Stimulated activated CD4-positive, alpha-beta T cell treated with anti-CD3 and anti-CD28 coated beads, Interleukin-1b, Interleukin-23, amount 100 ng/mL, for 48 hours (primary cell): ENCODE measurements at regions not wholly inside any gene's neighbourhood (a gene's known extent, or its start where the extent isn't known, plus 50 kb on each side); places are given as distances from the start of the nearest gene placed in this dataset.

ENCODE experiments used
- DNase-seq: peaks from one replicate; pipeline ENCODE4 v3.0.0-alpha.2; 2020

DNA sequence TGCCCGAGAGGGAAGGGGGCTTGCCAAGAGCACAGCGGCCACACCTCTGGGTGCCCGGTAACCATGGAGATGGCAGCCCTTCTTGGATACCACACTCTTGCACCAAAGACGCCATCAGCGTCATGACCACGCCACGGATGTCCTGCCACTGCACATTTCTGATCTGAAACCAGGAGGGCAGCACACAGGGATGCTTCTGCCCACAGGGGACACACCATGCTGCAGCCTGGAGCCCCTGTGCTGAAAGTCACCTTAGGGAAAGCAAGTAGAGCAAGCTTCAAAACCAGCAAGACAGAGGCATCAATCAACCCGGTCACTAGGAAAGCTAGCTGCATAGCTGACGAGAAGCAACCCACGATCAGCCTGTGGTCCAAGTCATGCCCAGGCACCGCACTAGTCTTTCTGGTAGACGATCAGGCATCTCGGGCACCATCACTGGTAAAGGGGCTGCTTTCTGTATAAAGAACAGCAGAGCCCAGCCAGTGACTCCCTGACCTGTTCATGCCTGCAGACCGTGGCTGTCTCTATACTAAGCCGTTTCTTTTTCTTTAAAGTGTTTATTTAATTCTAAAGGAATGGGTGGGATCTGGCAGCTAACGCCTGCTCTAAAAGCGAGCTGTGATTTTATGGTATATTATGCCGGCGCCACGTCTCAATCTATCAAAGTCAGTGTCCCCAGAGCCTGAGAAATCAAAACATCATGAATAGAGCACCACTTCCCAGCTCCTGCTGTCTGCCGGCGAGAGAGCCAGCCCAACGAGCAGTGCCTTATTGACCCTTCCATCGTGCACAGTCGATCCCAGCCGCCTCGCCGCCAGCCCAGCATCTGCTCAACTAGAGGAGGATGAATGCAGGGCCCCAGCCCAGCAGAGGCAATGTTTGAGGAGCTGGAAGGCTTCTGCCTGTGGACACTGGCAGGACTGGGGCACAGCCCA is 244.7 kb downstream of the RBFOX3 start:
- no peak for DNase-seq

DNA sequence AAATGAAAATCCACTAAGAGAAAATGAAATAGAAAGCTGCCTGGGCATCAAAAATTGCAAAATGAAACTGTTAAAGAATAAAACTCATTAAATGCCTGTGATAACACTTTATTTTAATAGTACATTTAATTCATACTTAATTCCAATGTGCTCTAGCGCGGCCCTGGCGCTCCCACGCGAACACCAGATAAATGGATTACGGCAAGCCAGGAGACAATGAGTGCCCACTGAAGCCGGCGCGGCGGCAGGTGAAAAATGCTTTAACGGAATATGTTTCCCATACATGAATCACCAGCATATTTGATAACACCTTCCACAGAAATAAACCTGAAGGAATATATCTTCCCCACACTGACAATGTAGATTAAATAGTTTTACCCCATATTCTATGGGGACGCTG is 245.5 kb downstream of the RBFOX3 start:
- DNase-seq = no peak

DNA sequence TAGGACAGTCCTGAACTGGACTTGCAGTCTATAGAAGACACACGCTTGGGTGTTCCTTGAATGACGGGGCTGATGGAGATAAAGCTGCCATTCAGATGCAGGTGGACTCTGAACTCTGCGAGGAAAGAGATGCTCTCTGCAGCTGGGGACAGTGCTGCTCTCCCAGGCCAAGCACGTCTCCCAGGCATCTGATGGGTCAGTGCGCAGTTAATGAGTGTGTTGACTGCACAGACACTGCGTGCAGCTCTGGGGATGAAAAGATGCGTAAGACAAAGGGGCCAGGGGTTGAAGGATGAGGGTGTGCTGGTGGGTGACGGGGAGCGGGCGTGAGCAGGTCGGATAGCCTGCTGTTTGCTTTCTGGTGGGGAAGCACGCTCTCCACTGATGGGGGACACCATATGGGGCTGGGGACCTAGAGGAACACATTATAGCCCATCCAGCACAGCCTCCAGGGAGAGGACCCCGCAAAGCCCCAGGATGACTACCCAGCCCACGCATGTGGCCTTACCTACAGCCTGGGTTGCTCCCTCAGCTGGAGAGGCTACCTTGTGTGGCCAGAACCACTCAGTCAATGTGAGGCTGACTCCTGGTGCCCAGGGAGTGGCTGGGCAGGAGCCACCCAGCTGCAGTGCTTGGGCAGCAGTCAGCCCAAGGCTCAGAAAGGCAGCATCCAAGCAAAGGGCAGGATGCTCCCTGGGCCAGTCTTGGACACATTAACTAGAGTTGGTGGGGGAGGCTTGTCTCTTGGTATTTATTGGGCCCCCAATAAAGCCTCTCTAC is 246.3 kb downstream of the RBFOX3 start:
- DNase-seq = no peak

DNA sequence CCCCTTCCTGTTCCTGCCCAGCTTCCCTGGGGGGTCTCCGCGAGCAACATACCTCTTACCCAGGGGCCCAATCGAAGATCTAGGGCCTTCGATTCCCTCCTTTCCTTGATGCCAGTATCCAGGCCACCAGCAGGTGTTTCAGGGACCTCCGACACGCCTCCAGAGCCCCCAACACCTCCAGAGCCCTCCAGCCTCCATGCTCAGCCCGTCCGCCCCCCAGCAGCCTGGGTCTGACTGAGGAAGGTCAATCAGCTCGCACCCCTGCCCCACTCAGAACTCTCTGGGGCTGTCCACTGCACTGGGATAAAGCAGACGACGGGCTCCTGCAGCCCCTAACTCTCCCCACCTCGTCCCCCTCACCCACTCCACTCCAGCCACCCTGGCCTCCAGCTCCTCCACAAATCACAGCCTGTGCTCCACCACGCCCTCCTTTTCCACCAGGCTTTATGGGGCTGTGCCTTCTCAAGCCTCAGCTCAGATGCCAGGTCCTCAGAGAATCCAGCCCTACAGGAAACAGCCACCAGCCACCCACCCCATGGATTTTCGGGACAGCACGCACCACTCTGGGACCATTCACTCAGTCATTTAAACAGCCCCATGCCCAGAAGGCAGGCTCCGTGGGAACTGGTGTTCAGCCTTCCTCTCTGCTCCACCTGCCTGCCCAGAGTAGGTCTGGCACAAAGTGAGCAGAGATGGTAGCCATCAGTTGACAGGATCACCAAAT is 247.1 kb downstream of the RBFOX3 start:
- DNase-seq = no peak

DNA sequence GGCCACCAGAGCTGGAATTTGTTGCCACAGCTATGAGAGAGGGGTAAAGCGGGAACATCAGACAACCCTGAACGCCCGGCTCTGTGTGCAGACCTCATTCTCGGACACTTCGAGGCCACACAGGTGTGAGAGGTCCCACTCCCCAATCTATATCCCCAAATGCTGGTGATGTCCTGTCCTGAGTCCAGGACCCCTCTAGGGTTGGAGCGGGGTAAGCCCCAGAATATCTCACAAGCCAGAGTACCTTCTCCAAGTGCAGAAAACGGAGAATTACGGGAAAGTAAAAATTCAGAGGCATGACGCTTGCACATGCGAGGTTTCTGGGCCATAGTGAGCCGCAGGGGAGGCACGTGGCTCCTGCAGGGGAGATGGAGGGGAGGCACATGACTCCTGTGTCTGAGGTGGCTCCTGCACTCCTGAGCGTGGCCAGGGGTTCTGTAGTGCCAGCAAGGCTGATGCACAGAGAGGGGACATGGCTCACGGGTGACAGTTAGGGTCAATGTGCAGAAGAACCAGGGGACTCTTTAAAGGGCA is 248.0 kb downstream of the RBFOX3 start:
- no peak for DNase-seq

DNA sequence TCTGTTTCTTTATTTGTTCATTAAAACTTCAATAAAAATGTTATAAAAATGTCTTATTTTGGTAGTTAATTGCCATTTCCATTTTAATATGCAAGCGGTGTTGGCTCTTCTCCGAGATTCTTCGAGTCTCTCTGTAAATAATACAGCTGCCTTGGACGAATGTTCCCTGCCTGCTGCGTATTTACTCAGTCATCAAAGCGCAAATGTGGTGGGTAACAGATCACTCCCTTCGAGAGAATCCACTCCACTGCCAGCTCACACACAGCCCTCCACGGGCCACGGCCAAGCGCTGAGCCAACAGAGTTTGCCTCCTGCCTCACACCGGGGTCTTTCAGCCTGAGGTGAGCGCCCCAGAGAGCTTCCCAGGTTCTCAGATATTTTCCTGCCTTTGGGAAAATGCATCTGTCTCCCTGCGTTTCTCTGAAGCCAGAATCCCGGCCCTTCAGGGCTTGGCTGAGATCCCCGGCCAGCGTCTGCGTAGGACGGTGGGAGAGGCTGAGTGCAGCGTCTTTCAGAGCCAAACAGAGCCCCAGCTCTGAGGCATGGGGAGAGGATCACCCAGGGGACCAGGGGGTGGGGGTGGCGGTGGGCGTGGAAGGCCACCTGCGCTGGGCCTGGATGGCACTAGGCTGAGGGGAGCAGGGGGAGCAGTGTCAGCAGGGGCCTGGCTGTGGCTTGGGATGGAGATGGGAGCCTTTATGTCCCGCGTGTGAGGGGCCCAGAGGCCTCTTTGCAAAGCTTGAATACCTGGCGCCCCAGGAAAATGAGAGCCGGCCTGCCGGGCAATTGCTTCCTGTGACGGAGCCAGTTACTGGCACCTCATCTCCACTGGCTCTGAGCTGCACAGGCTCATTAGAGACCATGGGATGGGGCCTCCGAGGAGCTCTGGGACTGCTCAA is 248.7 kb downstream of the RBFOX3 start:
- DNase-seq = no peak

DNA sequence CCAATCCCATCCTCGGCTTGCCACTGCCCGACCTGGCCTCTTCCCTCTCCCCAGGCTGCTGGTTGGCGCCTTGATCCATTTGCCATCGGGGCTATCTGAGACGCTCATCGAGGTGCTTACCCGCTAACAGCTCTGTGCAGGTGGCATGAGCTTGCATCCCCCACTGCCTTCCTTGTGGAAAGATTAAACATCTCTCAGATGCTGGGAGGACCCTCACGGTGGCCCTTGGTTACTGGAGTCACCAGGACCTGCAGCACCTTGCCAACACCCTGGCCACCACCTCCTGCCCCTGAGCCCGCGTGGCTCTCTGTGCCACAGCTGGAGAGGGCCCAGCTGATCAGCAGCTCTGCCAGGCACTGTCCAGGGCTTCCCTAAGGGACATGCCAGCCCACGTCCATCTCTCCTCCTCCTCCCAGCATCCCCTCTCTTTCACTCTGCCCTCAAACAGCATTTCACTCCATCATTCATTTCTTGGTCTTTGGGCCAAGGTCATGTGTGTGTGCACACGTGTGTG is 249.6 kb downstream of the RBFOX3 start:
- no peak for DNase-seq

DNA sequence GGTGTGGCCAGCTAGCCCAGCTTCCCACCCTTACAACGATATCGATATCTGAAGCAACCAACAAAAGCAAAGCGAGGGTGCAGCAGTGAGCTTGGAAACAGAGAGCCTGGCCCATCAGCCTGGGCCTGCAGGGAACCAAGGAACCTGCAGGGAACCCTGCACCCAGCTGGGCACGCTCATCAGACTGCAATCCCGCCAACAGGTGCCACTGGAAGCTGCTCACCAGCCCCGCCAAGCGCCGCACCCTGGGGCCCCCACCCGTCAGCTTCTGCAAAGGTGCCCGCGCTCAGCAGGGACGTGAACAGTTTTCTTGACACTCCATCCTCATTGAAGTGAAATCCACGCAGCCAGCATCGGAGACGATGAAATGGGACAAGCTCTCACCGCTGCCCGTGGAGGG is 250.7 kb downstream of the RBFOX3 start:
- DNase-seq = no peak

DNA sequence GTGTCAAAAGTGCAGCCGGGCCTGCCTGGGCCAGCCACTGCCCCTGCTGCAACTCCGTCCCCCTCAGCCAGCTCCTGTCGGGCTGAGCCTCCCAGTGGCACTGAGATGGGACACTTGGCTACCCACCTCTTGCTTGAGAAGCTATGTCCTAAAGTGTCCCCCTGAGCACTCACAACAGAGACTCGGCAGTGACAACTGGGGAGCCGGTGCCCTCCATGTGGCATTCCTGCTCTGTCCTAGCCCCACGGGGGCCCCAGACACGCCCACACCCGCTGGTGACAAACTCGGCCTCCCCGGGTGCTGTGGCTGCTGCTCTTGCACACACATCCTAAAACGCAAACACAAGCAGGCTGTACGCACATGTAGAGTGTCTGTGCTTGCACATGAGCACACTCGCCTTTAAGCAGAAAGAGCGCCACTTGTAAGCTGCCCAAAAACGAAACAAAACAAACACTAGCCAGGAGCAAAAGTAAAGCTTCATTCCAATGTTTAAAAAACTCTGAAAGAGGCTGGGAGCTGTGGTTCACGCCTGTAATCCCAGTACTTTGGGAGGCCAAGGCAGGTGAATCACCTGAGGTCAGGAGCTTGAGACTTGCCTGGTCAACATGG is 253.9 kb downstream of the RBFOX3 start:
- DNase-seq = no peak

DNA sequence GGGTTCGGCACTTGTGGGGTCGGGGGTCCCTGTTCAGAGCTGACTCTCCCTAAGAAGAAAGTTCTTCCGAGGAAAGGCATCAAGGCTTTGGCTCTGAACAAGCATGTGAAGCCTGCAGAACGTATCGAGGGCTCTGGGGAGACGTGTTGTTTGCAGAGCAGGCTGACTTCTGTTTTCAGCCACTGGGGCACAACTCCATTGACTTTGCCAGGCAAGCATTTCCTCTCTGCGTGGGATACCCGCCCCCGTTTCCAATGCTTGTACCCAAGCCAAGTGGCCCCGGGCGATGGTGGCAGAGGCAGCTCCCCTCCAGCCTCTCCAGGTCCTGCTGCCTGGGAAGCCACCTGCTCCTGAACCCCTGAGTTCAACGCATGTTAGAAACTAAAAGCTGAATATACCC is 255.7 kb downstream of the RBFOX3 start:
- DNase-seq = no peak

DNA sequence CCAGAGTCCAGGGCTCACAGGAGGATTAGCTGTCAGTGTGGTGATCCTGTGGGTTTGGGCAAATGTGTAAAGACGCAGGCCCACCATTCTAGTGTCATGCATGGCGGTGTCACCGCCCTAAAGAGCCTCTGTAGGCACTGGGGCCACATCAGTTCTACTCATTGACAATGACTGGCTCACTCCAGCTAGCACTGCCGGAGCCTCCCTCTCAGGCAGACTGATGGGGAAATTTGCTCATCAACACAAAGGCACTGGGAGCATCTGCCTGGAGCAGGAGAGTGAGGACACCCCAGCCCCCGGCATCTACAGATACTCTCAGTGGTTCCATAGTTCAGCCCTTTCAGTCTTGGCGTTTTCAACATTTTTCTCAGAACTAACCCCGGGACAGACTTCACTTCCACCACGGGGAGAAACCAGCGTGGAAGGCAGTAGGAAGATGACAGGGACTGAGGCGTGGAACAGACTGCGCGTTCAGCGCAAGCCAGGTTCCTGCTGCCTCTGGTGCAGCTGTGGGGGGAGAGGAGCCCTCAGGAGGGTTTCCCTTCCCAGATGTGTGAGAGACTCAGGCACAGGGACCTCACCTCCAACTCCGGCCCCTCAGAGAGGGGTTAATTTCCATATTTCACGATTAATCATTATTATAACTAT is 256.6 kb downstream of the RBFOX3 start:
- DNase-seq = no peak

DNA sequence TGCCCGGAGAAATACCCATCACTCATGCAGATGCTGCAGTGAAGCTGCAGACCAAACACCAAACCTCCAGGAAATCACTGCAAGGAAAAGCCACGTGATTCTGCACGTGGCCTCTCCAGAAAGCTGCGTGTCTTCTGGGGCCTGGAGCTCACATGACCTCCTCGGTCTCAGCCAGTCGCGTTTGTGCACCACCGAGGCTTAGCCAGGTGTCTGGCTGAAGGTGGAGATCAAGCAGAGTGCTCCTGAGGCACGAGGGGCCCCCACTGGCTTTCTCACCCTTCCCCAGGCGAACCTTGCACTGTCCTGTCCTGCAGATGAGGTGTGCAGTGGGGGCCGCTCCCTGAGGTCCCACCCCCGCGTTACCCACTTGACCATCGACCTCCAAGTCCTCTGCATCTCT is 257.3 kb downstream of the RBFOX3 start:
- no peak for DNase-seq

DNA sequence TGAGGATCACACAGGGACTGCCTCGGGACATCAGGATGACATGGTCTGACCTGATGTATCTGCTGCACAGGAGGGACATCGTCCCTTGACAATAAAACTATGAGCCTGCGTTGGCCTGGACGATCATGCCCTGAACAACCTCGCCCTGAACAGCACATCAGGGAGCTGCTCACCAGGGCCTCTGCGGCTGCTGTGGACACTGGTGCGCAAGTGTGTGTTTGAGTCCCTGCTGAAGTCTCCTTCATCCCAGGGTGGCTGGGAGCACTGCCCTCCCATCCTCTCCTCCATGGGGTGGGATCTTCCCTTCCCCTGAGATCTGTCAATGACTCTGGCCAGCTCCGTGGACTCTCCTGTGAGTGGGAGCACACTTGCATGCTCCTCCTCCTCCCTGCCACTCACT is 257.8 kb downstream of the RBFOX3 start:
- DNase-seq = no peak

DNA sequence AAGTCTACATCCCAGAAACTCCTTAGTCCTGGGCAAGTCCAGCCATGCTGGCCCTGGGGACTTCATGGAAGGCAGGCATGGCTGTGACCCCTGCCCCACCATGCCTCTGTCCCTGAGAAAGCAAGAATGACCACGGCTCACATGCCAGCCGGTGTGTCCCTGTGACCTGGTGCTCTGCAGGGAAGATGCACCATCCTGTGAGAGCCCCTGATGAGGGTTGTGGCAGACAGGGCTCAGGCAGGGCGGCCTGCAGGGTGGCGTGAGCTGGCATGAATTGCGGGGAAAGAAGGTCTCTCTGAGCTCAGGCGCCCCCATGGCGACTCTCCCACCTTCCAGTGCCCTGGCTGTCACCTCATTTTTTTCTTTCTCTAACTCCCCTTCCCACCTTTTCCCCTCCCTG is 260.3 kb downstream of the RBFOX3 start:
- DNase-seq = no peak

DNA sequence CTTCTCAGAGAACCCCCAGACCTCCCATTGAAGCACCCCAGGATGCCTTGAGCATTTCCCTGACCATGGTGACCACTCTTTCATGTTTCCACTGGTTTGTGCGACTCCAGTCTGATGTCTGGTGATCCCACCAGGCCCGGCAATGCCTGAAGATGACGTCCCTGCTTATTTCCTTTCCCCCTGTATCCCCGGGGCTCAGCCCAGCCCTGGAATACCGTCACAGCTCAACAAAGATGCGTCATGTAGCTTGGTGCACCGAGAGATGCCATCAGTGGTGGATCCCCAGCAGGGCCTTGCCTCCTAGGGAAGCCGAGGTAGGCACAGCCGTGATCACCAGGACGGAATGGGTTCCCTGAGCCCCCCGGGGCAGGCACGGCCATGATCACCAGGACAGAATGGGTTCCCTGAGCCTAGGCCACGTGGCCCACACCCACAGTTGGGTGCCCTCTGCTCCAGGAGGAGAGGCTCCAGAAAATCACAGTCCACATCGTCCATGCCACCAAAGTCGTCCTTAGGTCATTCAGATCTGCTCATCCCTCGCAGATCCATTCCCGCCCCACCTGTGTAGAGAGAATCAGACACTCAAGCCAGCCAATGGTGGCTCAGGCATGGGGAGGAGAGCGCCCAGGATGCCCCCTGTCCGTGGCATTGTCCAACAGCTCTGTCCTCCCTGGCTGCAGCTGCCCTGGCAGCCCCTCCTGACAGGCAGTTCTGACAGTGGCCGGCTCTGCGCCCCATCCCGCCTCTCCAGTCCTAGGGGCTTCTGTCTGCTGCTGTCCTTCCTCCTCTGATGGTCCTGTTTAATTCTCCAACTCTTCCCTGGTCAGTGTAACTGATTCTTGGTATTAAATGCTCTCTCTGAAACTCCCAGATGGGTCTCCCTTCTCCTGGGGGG is 261.1 kb downstream of the RBFOX3 start:
- DNase-seq = no peak

DNA sequence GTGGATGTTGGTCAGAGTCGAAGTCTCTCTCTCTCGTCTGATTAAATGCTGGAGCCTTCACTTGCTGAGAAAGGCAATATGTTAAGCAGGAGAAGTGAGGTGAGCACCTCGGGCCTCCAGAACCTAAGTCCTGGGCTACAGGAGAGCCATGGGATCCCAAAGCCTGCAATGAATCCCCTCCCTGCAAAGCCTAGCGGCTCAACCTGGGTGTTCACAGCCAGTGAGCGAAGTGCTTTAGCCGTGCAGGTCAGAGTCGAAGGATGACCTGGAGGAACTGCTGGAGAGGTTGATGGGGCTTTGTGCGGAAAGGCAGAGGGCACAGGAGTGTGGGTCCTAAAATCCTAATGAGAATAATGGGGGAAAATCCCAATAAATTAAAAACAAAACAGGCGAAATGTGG is 267.8 kb downstream of the ENGASE start:
- no peak for DNase-seq

DNA sequence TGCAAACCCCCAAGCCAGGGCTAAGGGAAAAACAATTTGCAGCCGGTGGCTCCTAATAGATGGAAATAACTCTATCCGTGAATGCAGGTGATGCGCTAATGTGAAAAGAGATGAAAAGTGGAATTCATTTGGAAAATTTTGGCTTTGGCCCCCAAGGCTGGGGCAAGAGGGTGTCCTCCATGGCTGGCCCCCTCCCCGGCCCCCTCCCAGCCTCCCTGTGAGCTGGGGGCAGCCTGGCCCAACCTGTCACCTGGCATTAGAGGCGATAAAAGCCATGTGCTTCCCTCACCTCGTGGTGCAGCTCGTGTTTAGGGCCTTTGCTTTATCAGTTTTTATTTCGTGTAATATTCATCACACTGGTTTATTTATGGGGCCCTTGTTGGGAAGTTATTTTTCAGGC is 267.2 kb downstream of the ENGASE start:
- DNase-seq = no peak

DNA sequence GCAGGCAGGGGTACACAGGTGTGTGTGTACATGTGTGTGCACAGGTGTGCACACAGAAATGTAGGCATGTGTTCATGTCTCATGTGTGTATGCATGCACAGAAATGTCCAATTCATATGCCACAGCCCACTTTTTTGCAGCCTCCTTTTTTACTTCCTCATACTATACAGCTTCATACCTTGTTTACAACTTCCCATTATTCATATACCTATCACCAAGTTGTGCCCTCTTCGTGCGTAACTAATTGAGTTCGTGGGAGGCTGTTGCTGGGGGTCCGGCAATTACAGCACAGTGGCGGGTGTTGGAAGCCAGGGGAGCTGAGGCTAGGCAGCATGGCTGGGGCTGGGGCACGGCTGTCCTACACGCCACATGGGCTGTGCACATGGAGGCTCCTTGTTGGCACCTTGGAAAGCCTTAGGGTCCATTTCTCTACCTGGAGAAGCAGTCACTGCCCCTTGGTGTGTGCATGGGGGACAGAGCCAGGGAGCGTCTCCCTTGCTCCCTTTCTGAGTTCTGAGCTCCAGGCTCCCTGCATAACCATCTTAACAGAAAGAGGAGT is 266.7 kb downstream of the ENGASE start:
- no peak for DNase-seq
